HepG2 (cell line): ENCODE measurements at regions not wholly inside any gene's neighbourhood (a gene's known extent, or its start where the extent isn't known, plus 50 kb on each side); places are given as distances from the start of the nearest gene placed in this dataset.

Experiments
- DMTF1 ChIP-seq: sonication (generic); formaldehyde crosslinking; IDR thresholded peaks from 2 replicates; pipeline ENCODE4 v1.4.0; 2020; ENCODE audit warnings: mild to moderate bottlenecking, missing genetic modification reagents
- HNRNPUL1 ChIP-seq: fragments of 200-400 bp; formaldehyde crosslinking; IDR thresholded peaks from 2 replicates; pipeline ENCODE4 v1.6.1; 2017; ENCODE audit warnings: low read depth, mild to moderate bottlenecking, low read length, moderate library complexity
- HOXD1 ChIP-seq: sonication (generic); formaldehyde crosslinking; IDR thresholded peaks from 2 replicates; pipeline ENCODE4 v1.5.0; 2020; ENCODE audit warnings: missing genetic modification reagents
- NCOA5 ChIP-seq: sonication (generic); formaldehyde crosslinking; IDR thresholded peaks from 2 replicates; pipeline ENCODE4 v1.4.0; 2020; ENCODE audit warnings: missing genetic modification reagents
- NONO ChIP-seq, 2 experiments: fragments of 450-650 bp in 1 of 2; sonication (generic) in 1 of 2; formaldehyde crosslinking in 1 of 2; IDR thresholded peaks in 1 of 2; conservative IDR thresholded peaks in 1 of 2; 2 replicates each; pipeline versions ENCODE4 v1.6.1 to v1.8.0; 2017 to 2022; ENCODE audit warnings: mild to moderate bottlenecking in 1 of 2, missing genetic modification reagents in 1 of 2, moderate library complexity in 1 of 2
- PRMT3 ChIP-seq: sonication (generic); formaldehyde crosslinking; IDR thresholded peaks from 2 replicates; pipeline ENCODE4 v1.8.1; 2022; ENCODE audit warnings: low read depth, mild to moderate bottlenecking, moderate library complexity, missing genetic modification reagents, borderline replicate concordance
- TMF1 ChIP-seq: sonication (generic); formaldehyde crosslinking; IDR thresholded peaks from 2 replicates; pipeline ENCODE4 v1.8.1; 2022; ENCODE audit warnings: low read depth, missing genetic modification reagents
- ZBTB1 ChIP-seq: sonication (generic); formaldehyde crosslinking; IDR thresholded peaks from 2 replicates; pipeline ENCODE4 v1.4.0; 2020; ENCODE audit warnings: missing genetic modification reagents, borderline replicate concordance
- ZC3H4 ChIP-seq: sonication (generic); formaldehyde crosslinking; IDR thresholded peaks from 2 replicates; pipeline ENCODE4 v1.4.0; 2020; ENCODE audit warnings: missing genetic modification reagents, borderline replicate concordance
- ZNF800 ChIP-seq: sonication (generic); formaldehyde crosslinking; IDR thresholded peaks from 2 replicates; pipeline ENCODE4 v1.4.0; 2020; ENCODE audit warnings: missing genetic modification reagents
- TF ChIP-seq, protein P1 (sequence below): sonication (generic); formaldehyde crosslinking; IDR thresholded peaks from 2 replicates; pipeline ENCODE4 v1.5.0; 2020; ENCODE audit warnings: mild to moderate bottlenecking, missing genetic modification reagents
- TF ChIP-seq, protein P2 (sequence below): sonication (generic); formaldehyde crosslinking; IDR thresholded peaks from 2 replicates; pipeline ENCODE4 v1.5.0; 2020; ENCODE audit warnings: mild to moderate bottlenecking, missing genetic modification reagents, borderline replicate concordance

DNA sequence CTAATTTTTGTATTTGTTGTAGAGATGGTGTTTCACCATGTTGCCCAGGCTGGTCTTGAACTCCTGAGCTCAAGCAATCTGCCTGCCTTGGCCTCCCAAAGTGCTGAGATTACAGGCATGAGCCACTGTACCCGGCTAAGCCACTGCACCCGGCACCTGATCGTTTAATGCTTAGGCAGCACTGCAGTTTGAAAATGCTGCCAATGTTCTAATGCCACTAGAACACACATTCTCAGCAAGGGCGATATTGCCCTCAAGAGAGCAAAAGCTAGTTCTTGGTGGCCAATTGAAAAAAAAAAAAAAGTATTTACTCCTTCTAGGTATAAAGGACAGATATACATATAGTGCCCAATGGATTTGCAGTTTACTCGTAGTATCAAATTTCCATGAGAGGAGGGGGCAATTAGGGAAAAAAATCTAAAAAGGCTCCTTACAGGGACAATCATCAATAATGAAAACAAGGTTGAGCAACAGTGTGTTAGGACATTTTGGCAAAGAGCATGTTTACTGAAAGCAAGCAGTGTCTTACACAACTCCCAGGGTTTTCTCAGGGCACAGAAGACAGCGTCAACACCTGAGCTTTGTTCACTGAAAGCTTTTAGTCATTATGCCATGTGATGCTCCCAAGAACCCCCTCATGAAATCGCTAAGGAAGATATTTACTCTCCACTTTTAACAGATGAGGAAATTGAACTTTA, 199.9 kb upstream of the PKDCC start (continued):
- no peak for TF ChIP-seq TMF1 (CRISPR knock-in tag)
- peak; percentile 37; the same call in 1 of the 2 replicates for TF ChIP-seq PRMT3 (CRISPR knock-in tag)
- 0 out of 2 replicates have a peak, but pooled peaks have one; percentile 22 for TF ChIP-seq HNRNPUL1
- no peak for TF ChIP-seq NCOA5 (CRISPR knock-in tag)
- peak; percentile 91; the same call in 1 of the 2 replicates for TF ChIP-seq HOXD1 (CRISPR knock-in tag)
- TF ChIP-seq NONO (IDR thresholded peaks at IDR 0.05): no peak
- 0 out of 2 replicates have a peak, but pooled peaks have one; percentile 47 for TF ChIP-seq NONO (CRISPR knock-in tag; conservative IDR thresholded peaks at IDR 0.05)
- no peak for TF ChIP-seq DMTF1 (CRISPR knock-in tag)
- TF ChIP-seq ZC3H4 (CRISPR knock-in tag): no peak
- peak; percentile 49; the same call in 1 of the 2 replicates for TF ChIP-seq ZNF800 (CRISPR knock-in tag)
- TF ChIP-seq ZBTB1 (CRISPR knock-in tag): no peak
- TF ChIP-seq, protein P1, sequence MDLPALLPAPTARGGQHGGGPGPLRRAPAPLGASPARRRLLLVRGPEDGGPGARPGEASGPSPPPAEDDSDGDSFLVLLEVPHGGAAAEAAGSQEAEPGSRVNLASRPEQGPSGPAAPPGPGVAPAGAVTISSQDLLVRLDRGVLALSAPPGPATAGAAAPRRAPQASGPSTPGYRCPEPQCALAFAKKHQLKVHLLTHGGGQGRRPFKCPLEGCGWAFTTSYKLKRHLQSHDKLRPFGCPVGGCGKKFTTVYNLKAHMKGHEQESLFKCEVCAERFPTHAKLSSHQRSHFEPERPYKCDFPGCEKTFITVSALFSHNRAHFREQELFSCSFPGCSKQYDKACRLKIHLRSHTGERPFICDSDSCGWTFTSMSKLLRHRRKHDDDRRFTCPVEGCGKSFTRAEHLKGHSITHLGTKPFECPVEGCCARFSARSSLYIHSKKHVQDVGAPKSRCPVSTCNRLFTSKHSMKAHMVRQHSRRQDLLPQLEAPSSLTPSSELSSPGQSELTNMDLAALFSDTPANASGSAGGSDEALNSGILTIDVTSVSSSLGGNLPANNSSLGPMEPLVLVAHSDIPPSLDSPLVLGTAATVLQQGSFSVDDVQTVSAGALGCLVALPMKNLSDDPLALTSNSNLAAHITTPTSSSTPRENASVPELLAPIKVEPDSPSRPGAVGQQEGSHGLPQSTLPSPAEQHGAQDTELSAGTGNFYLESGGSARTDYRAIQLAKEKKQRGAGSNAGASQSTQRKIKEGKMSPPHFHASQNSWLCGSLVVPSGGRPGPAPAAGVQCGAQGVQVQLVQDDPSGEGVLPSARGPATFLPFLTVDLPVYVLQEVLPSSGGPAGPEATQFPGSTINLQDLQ (CRISPR knock-in tag): peak; percentile 44; the same call in 1 of the 2 replicates
- TF ChIP-seq, protein P2, sequence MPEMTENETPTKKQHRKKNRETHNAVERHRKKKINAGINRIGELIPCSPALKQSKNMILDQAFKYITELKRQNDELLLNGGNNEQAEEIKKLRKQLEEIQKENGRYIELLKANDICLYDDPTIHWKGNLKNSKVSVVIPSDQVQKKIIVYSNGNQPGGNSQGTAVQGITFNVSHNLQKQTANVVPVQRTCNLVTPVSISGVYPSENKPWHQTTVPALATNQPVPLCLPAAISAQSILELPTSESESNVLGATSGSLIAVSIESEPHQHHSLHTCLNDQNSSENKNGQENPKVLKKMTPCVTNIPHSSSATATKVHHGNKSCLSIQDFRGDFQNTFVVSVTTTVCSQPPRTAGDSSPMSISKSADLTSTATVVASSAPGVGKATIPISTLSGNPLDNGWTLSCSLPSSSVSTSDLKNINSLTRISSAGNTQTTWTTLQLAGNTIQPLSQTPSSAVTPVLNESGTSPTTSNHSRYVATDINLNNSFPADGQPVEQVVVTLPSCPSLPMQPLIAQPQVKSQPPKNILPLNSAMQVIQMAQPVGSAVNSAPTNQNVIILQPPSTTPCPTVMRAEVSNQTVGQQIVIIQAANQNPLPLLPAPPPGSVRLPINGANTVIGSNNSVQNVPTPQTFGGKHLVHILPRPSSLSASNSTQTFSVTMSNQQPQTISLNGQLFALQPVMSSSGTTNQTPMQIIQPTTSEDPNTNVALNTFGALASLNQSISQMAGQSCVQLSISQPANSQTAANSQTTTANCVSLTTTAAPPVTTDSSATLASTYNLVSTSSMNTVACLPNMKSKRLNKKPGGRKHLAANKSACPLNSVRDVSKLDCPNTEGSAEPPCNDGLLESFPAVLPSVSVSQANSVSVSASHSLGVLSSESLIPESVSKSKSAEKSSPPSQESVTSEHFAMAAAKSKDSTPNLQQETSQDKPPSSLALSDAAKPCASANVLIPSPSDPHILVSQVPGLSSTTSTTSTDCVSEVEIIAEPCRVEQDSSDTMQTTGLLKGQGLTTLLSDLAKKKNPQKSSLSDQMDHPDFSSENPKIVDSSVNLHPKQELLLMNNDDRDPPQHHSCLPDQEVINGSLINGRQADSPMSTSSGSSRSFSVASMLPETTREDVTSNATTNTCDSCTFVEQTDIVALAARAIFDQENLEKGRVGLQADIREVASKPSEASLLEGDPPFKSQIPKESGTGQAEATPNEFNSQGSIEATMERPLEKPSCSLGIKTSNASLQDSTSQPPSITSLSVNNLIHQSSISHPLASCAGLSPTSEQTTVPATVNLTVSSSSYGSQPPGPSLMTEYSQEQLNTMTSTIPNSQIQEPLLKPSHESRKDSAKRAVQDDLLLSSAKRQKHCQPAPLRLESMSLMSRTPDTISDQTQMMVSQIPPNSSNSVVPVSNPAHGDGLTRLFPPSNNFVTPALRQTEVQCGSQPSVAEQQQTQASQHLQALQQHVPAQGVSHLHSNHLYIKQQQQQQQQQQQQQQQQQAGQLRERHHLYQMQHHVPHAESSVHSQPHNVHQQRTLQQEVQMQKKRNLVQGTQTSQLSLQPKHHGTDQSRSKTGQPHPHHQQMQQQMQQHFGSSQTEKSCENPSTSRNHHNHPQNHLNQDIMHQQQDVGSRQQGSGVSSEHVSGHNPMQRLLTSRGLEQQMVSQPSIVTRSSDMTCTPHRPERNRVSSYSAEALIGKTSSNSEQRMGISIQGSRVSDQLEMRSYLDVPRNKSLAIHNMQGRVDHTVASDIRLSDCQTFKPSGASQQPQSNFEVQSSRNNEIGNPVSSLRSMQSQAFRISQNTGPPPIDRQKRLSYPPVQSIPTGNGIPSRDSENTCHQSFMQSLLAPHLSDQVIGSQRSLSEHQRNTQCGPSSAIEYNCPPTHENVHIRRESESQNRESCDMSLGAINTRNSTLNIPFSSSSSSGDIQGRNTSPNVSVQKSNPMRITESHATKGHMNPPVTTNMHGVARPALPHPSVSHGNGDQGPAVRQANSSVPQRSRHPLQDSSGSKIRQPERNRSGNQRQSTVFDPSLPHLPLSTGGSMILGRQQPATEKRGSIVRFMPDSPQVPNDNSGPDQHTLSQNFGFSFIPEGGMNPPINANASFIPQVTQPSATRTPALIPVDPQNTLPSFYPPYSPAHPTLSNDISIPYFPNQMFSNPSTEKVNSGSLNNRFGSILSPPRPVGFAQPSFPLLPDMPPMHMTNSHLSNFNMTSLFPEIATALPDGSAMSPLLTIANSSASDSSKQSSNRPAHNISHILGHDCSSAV: 0 out of 2 replicates have a peak, but pooled peaks have one; percentile 38
